B cell (primary cell): ENCODE measurements at regions not wholly inside any gene's neighbourhood (a gene's known extent, or its start where the extent isn't known, plus 50 kb on each side); places are given as distances from the start of the nearest gene placed in this dataset.

ENCODE experiments used
- ATAC-seq: fragments of 200-7000 bp; cut with Tn5 transposase; one replicate; pipeline ENCODE4 v1.10.0; 2021; ENCODE audit warnings: low read depth, mild to moderate bottlenecking, moderate number of reproducible peaks, moderate library complexity
- CTCF ChIA-PET: fragments of 350-600 bp; sonication (Branson Sonifier 250); formaldehyde crosslinking; loops from one replicate; lab custom pipeline; 2021; ENCODE audit warnings: antibody characterized with exemption, inconsistent platforms; lab: Charles Lee
- POLR2A ChIA-PET: fragments of 350-600 bp; sonication (Branson Sonifier 250); formaldehyde crosslinking; loops from one replicate; lab custom pipeline; 2021; ENCODE audit warnings: antibody characterized with exemption; lab: Charles Lee
- DNase-seq: peaks from one replicate; pipeline ENCODE4 v3.0.0; 2013
- H2AFZ ChIP-seq: 2 replicates; pipeline ENCODE4 v1.6.1; 2012; ENCODE audit warnings: mild to moderate bottlenecking, low read depth, low read length; ENCODE audit not compliant: insufficient read depth, poor library complexity, severe bottlenecking
- H3K27ac ChIP-seq, 2 donors: 1 replicate in 1 of 2; 2 replicates in 1 of 2; pipeline ENCODE4 v1.5.1; 2012 to 2013; ENCODE audit warnings: low read length in 2 of 2, mild to moderate bottlenecking in 2 of 2, moderate library complexity in 1 of 2
- H3K27me3 ChIP-seq, 4 experiments: fragments of 200-600 bp in 1 of 4; sonication (generic) in 1 of 4; replicated peaks in 1 of 4; 1 replicate in 2 of 4; 2 replicates in 2 of 4; pipeline versions ENCODE4 v1.6.1 to v1.7.0; 2013 to 2016; ENCODE audit warnings: low read length in 3 of 4, mild to moderate bottlenecking in 2 of 4, mixed read lengths in 1 of 4, moderate library complexity in 1 of 4; ENCODE audit not compliant: insufficient read depth in 4 of 4, control insufficient read depth in 3 of 4; ENCODE audit errors: control extremely low read depth in 1 of 4
- H3K36me3 ChIP-seq, 2 experiments: replicated peaks in 1 of 2; 1 replicate in 1 of 2; 2 replicates in 1 of 2; pipeline versions ENCODE4 v1.6.1 to v1.7.1; 2013; ENCODE audit warnings: low read length in 1 of 2; ENCODE audit not compliant: insufficient read depth in 2 of 2, control insufficient read depth in 1 of 2; ENCODE audit errors: control extremely low read depth in 1 of 2, extremely low read depth in 1 of 2
- H3K4me1 ChIP-seq, 2 donors: fragments of 200-600 bp in 1 of 2; sonication (generic) in 1 of 2; 1 replicate in 1 of 2; 2 replicates in 1 of 2; pipeline versions ENCODE4 v1.5.1 to v1.6.1; 2013 to 2017; ENCODE audit warnings: low read length in 2 of 2; ENCODE audit not compliant: control insufficient read depth in 2 of 2, insufficient read depth in 2 of 2
- H3K4me2 ChIP-seq: replicated peaks from 2 replicates; pipeline ENCODE3; 2012; ENCODE audit warnings: mild to moderate bottlenecking, low read depth, low read length; ENCODE audit not compliant: poor library complexity, severe bottlenecking
- H3K4me3 ChIP-seq, 5 experiments: fragments of 200-600 bp in 1 of 5; sonication (generic) in 1 of 5; 1 replicate in 3 of 5; 2 replicates in 2 of 5; pipeline versions ENCODE4 v1.5.1 to v1.7.0; 2011 to 2016; ENCODE audit warnings: low read length in 4 of 5, mild to moderate bottlenecking in 4 of 5, low read depth in 2 of 5, control low read depth in 1 of 5, moderate library complexity in 1 of 5; ENCODE audit not compliant: insufficient read depth in 1 of 5; ENCODE audit errors: control extremely low read depth in 1 of 5, extremely low read depth in 1 of 5
- H3K79me2 ChIP-seq: fragments of 200-600 bp; sonication (generic); one replicate; pipeline ENCODE4 v1.6.0; 2016; ENCODE audit warnings: low read length; ENCODE audit not compliant: control insufficient read depth, insufficient read depth
- H3K9ac ChIP-seq: fragments of 200-600 bp; sonication (generic); 2 replicates; pipeline ENCODE4 v1.6.1; 2017; ENCODE audit warnings: mild to moderate bottlenecking, low read length, moderate library complexity
- H3K9me3 ChIP-seq, 3 donors: one replicate each; pipeline versions ENCODE4 v1.6.1 to v1.7.1; 2013; ENCODE audit warnings: low read length in 2 of 3; ENCODE audit not compliant: control insufficient read depth in 2 of 3, insufficient read depth in 1 of 3; ENCODE audit errors: control extremely low read depth in 1 of 3
- H4K20me1 ChIP-seq: 2 replicates; pipeline ENCODE4 v1.6.0; 2012; ENCODE audit warnings: mild to moderate bottlenecking, low read length; ENCODE audit not compliant: insufficient read depth, control insufficient read depth, poor library complexity, severe bottlenecking
- H3K27ac Mint-ChIP-seq: one replicate; pipeline ENCODE4 v1.8.0; 2021; ENCODE audit warnings: mixed read lengths
- H3K27me3 Mint-ChIP-seq: one replicate; pipeline ENCODE4 v1.8.0; 2021; ENCODE audit warnings: mixed read lengths
- H3K4me1 Mint-ChIP-seq: one replicate; pipeline ENCODE4 v1.8.0; 2021; ENCODE audit warnings: mixed read lengths
- H3K4me3 Mint-ChIP-seq: one replicate; pipeline ENCODE4 v1.8.0; 2021; ENCODE audit warnings: mixed read lengths
- H3K9me3 Mint-ChIP-seq: one replicate; pipeline ENCODE4 v1.8.0; 2022; ENCODE audit warnings: mixed read lengths; ENCODE audit not compliant: insufficient read depth
- EZH2 ChIP-seq: IDR thresholded peaks from 2 replicates; pipeline ENCODE4 v1.6.1; 2012; ENCODE audit warnings: borderline replicate concordance, low read depth, mild to moderate bottlenecking, moderate library complexity, low read length; ENCODE audit not compliant: insufficient read depth, poor library complexity, severe bottlenecking
- WGBS: methylation state at CpG from one replicate; pipeline ENCODE4 v1.1.5; 2013; ENCODE audit warnings: missing lambda C conversion rate; ENCODE audit not compliant: insufficient coverage; 5-methylcytosine and 5-hydroxymethylcytosine counted together
- intact Hi-C: fragments of 100-400 bp; cut with micrococcal nuclease; formaldehyde crosslinking; loops from one replicate; pipeline ENCODE4 v1.10.0; 2022
- TF ChIP-seq, protein P1 (sequence below): fragments of 200-600 bp; IDR thresholded peaks from one replicate; pipeline ENCODE4 v1.8.0; 2022; ENCODE audit warnings: antibody characterized with exemption, mild to moderate bottlenecking

DNA sequence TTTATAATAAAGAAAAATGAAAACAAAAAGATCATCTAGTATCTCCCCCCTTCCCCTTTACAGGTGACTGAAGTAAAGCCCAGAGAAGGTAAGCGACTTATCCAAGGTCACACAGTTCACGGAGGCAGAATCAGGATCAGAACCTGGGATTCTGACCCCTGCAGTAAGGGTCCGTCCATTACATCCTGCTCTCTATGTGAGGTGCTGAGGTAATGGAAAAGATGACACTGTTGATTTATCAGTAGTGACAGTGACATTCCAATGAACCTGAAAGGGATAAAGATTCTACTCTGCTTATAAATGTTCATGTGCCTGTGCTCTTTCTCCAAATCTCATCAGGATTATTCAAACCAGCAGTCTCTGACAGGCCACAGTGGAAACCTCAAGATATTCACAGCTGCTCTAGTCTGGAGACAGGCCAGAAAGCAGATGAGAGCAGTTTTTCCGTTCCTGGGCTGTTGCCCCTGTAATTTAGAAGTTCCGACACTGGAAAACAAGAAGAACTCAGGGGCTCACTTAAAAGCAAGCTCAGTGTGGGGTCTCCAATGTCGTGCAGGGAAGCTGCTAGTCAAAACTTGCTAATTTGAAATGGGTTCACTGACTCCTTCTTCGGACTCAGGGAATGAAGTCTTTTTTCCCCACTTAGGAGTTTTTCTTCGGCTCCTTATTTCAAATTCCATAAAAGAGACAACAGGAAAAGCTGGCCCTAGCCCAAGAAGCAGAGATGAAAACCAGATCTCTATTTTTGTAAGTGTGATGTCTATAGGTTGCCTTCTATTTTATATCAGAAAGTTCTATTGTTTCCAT lies 131.8 kb upstream of the EEA1 start:
- Histone ChIP-seq H3K9ac (no peak overlapping the region), H3K36me3 (no peaks in the 10 kb centered on the region), H3K4me1 (peaks cover 14 to 20% of the 10 kb centered on the region in 2 donors), H3K27me3 (peaks cover 0 to 7% (median 3%) of the 10 kb centered on the region in 4 experiments), H3K9me3 (no peaks in the 10 kb centered on the region), H3K79me2 (no peaks in the 10 kb centered on the region), H3K27ac (no peak overlapping the region), H3K4me2 (peak overlapping the region; percentile 26), H4K20me1 (no peaks in the 10 kb centered on the region), H2AFZ (peak overlapping the region; percentile 10), H3K4me3 (no peak overlapping the region)
- 59% methylated on average over 6 of the region's 8 CpGs for WGBS
- DNase-seq (no peak), ATAC-seq (peak; percentile 23)
- no peak overlapping the region for H3K27ac Mint-ChIP-seq
- CTCF ChIA-PET, result interaction anchor here (0.9 kb wide), 1 partner anchor 34 kb away, joined by 3 read pairs; no protein-coding TSS in a partner anchor
- H3K4me1 Mint-ChIP-seq, result peaks cover 20% of the 10 kb centered on the region
- POLR2A ChIA-PET, result no interaction called here
- H3K4me3 Mint-ChIP-seq, result no peak overlapping the region
- TF ChIP-seq, protein P1, sequence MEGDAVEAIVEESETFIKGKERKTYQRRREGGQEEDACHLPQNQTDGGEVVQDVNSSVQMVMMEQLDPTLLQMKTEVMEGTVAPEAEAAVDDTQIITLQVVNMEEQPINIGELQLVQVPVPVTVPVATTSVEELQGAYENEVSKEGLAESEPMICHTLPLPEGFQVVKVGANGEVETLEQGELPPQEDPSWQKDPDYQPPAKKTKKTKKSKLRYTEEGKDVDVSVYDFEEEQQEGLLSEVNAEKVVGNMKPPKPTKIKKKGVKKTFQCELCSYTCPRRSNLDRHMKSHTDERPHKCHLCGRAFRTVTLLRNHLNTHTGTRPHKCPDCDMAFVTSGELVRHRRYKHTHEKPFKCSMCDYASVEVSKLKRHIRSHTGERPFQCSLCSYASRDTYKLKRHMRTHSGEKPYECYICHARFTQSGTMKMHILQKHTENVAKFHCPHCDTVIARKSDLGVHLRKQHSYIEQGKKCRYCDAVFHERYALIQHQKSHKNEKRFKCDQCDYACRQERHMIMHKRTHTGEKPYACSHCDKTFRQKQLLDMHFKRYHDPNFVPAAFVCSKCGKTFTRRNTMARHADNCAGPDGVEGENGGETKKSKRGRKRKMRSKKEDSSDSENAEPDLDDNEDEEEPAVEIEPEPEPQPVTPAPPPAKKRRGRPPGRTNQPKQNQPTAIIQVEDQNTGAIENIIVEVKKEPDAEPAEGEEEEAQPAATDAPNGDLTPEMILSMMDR, result no peak
- TF ChIP-seq EZH2, result no peak
- H3K9me3 Mint-ChIP-seq, result no peaks in the 10 kb centered on the region
- intact Hi-C loops, result loop anchor here (5.0 kb wide), 1 partner anchor 74 kb away; no protein-coding TSS in a partner anchor
- H3K27me3 Mint-ChIP-seq, result peaks cover 24% of the 10 kb centered on the region
